Bronchial epithelial cell (primary cell): ENCODE measurements at regions not wholly inside any gene's neighbourhood (a gene's known extent, or its start where the extent isn't known, plus 50 kb on each side); places are given as distances from the start of the nearest gene placed in this dataset.
A peak's percentile ranks its signal among the peaks of the same experiment; 100 is the strongest.
"Not testable (repeated sequence)": the region's sequence is repeated elsewhere in the genome, so short reads cannot be mapped to it uniquely, and the experiment has no call there.

ENCODE experiments used
- DNase-seq: peaks from one replicate; pipeline ENCODE4 v3.0.0-alpha.2; 2010; ENCODE audit warnings: low read depth
- FAIRE-seq: peaks from 2 replicates; lab custom pipeline; 2011; peaks lifted over from hg19 to GRCh38; lab: Jason Lieb, UNC
- H3K27me3 ChIP-seq: 2 replicates; pipeline ENCODE4 v1.5.1; 2011; ENCODE audit warnings: low read length; ENCODE audit not compliant: control insufficient read depth, insufficient read depth
- H3K36me3 ChIP-seq: 2 replicates; pipeline ENCODE4 v1.5.1; 2011; ENCODE audit warnings: low read length; ENCODE audit not compliant: control insufficient read depth, insufficient read depth
- H3K4me3 ChIP-seq: 2 replicates; pipeline ENCODE4 v1.5.1; 2011; ENCODE audit warnings: mild to moderate bottlenecking, low read depth, low read length, control low read depth
- CTCF ChIP-seq: IDR thresholded peaks from 2 replicates; pipeline ENCODE4 v1.5.1; 2011; ENCODE audit warnings: mild to moderate bottlenecking, moderate library complexity, low read length, control low read depth, inconsistent platforms; ENCODE audit not compliant: insufficient read depth, severe bottlenecking

GRCh38 chr2:182606728-182607681, 109.1 kb upstream of the DNAJC10 start:
- TF ChIP-seq CTCF = no peak
- Histone ChIP-seq H3K4me3 (no peak overlapping the region), H3K36me3 (no peaks in the 10 kb centered on the region), H3K27me3 (no peaks in the 10 kb centered on the region)
- FAIRE-seq = no peak
- no peak for DNase-seq

GRCh38 chr2:182608181-182608845, 107.7 kb upstream of the DNAJC10 start:
- Histone ChIP-seq H3K4me3 (no peak overlapping the region), H3K27me3 (no peaks in the 10 kb centered on the region), H3K36me3 (no peaks in the 10 kb centered on the region)
- no peak for TF ChIP-seq CTCF
- no peak for FAIRE-seq
- no peak for DNase-seq

DNA sequence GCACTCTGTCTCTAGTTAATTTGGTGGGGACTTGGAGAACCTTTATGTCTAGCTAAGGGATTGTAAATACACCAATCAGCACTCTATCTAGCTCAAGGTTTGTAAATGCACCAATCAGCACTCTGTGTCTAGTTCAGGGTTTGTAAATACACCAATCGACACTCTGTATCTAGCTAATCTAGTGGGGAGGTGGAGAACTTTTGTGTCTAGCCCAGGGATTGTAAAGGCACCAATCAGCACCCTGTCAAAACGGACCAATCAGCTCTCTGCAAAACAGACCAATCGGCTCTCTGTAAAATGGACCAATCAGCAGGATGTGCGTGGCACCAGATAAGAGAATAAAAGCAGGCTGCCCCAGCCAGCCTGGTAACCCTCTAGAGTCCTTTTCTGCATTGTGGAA, 107.1 kb upstream of the DNAJC10 start:
- not testable (repeated sequence) for H3K27me3 ChIP-seq, H3K4me3 ChIP-seq, DNase-seq, H3K36me3 ChIP-seq, FAIRE-seq

DNA sequence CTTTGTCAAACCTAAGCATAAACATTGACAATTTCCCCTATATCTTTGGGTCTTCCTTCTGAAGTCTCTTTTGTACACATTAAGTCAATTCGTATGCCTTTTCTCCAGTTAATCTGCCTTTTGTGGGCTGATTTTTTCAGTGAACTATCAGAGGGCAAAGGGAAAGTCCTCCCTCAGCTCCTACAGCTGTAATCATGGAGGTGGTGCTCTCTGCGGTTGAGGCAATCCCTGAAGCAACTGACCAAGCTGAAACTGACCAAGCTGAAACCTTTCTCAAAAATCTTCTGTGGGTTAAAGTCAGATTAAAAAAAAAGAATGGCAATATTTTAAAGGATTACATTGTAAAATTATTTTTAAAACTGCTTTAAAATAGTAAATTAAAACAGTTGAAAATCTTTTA, 105.8 kb upstream of the DNAJC10 start:
- Histone ChIP-seq H3K4me3 (no peak overlapping the region), H3K36me3 (no peaks in the 10 kb centered on the region), H3K27me3 (no peaks in the 10 kb centered on the region)
- DNase-seq (no peak), FAIRE-seq (no peak)
- no peak for TF ChIP-seq CTCF

DNA sequence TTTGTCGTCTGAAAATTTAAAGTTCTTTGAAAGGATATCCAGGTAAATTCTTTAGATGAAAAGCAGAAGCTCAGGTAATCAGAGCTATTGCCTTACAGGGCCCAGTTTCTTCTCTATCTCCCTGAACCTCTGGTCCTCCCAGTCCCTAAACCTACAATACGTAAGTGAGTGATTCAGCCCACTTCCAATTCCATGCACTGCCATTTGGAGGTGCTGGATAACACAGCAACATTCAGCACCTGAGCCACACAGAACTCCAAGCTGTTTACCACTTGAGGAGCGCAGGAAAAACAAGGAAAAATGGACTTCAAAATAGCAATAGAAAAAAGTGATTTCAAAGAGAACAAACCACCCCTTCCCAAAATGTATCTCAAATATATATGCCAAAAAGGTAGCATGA, 105.0 kb upstream of the DNAJC10 start:
- no peak for TF ChIP-seq CTCF
- DNase-seq = no peak
- no peaks in the 10 kb centered on the region for H3K27me3 ChIP-seq
- no peaks in the 10 kb centered on the region for H3K36me3 ChIP-seq
- no peak for FAIRE-seq
- H3K4me3 ChIP-seq = no peak overlapping the region

DNA sequence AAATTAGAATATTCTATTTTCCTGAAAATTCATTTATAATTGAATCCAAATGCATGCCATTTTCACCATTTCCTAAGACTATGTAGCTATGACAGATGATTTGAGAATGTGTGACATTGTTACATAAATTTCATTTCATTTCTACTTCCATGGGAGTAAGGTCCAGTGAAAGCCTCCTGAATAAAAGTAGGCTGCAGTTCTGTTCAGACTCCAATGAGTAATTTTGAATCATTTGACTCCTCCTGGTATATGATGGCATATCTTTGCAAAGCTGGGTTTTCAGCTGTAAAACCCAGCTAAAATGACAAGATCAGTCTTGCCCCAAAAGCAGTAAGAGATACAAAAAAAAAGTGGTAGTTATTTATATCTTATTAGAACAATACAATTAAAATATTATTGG, 101.0 kb upstream of the DNAJC10 start:
- Histone ChIP-seq H3K27me3 (no peaks in the 10 kb centered on the region), H3K4me3 (no peak overlapping the region), H3K36me3 (no peaks in the 10 kb centered on the region)
- no peak for TF ChIP-seq CTCF
- FAIRE-seq (no peak), DNase-seq (peak; percentile 71)
